Neural progenitor cell (in vitro differentiated cells): ENCODE measurements at regions not wholly inside any gene's neighbourhood (a gene's known extent, or its start where the extent isn't known, plus 50 kb on each side); places are given as distances from the start of the nearest gene placed in this dataset.

ENCODE experiments used
- DNase-seq: peaks from one replicate; pipeline ENCODE4 v3.0.0-alpha.2; 2016; ENCODE audit warnings: low spot score
- H2AFZ ChIP-seq: fragments of 200-600 bp; sonication (generic); replicated peaks from 2 replicates; pipeline ENCODE4 v1.6.1; 2016; ENCODE audit warnings: antibody characterized with exemption
- H3F3A ChIP-seq: fragments of 200-600 bp; sonication (generic); 2 replicates; pipeline ENCODE4 v1.6.1; 2016; ENCODE audit warnings: antibody characterized with exemption, low read depth
- H3K27ac ChIP-seq: fragments of 200-600 bp; sonication (generic); 2 replicates; pipeline ENCODE4 v1.5.1; 2016; ENCODE audit warnings: mild to moderate bottlenecking
- H3K27me3 ChIP-seq: fragments of 200-600 bp; sonication (generic); 2 replicates; pipeline ENCODE4 v1.6.1; 2016; ENCODE audit warnings: mild to moderate bottlenecking, moderate library complexity
- H3K36me3 ChIP-seq: fragments of 200-600 bp; sonication (generic); 2 replicates; pipeline ENCODE4 v1.5.1; 2016
- H3K4me1 ChIP-seq: fragments of 200-600 bp; sonication (generic); 2 replicates; pipeline ENCODE4 v1.6.1; 2016; ENCODE audit warnings: mixed run types
- H3K4me2 ChIP-seq: fragments of 200-600 bp; sonication (generic); 2 replicates; pipeline ENCODE4 v1.6.1; 2016
- H3K4me3 ChIP-seq: fragments of 200-600 bp; sonication (generic); 2 replicates; pipeline ENCODE4 v1.5.1; 2016
- H3K79me2 ChIP-seq: fragments of 200-600 bp; sonication (generic); 2 replicates; pipeline ENCODE4 v1.6.1; 2016; ENCODE audit warnings: low read depth
- H3K9ac ChIP-seq: fragments of 200-600 bp; sonication (generic); 2 replicates; pipeline ENCODE4 v1.6.1; 2016
- H3K9me3 ChIP-seq: fragments of 200-600 bp; sonication (generic); 2 replicates; pipeline ENCODE4 v1.5.1; 2016; ENCODE audit warnings: low read depth
- H4K20me1 ChIP-seq: fragments of 200-600 bp; sonication (generic); 2 replicates; pipeline ENCODE4 v1.6.1; 2016; ENCODE audit warnings: low read depth
- H3K27ac Mint-ChIP-seq: 3 replicates; pipeline ENCODE4 v1.8.0; 2021; ENCODE audit warnings: mixed read lengths
- H3K27me3 Mint-ChIP-seq: 2 replicates; pipeline ENCODE4 v1.8.0; 2022; ENCODE audit warnings: low read depth, mild to moderate bottlenecking, inconsistent platforms, moderate library complexity, mixed read lengths; ENCODE audit not compliant: insufficient read depth
- H3K36me3 Mint-ChIP-seq: 3 replicates; pipeline ENCODE4 v1.8.0; 2021; ENCODE audit warnings: mixed read lengths
- H3K4me1 Mint-ChIP-seq: 3 replicates; pipeline ENCODE4 v1.8.0; 2021; ENCODE audit warnings: mixed read lengths
- H3K4me3 Mint-ChIP-seq: 3 replicates; pipeline ENCODE4 v1.8.0; 2021; ENCODE audit warnings: mild to moderate bottlenecking, moderate library complexity, mixed read lengths
- H3K9me3 Mint-ChIP-seq: 3 replicates; pipeline ENCODE4 v1.8.0; 2020; ENCODE audit warnings: mixed read lengths
- CTCF ChIP-seq: fragments of 200-600 bp; sonication (generic); IDR thresholded peaks from 2 replicates; pipeline ENCODE4 v1.5.1; 2017; ENCODE audit warnings: antibody characterized with exemption, mild to moderate bottlenecking
- EZH2 ChIP-seq: fragments of 200-600 bp; sonication (generic); IDR thresholded peaks from 2 replicates; pipeline ENCODE4 v1.6.1; 2017; ENCODE audit warnings: antibody characterized with exemption, mild to moderate bottlenecking, moderate library complexity
- EZH2phosphoT487 ChIP-seq: fragments of 200-600 bp; sonication (generic); IDR thresholded peaks from 2 replicates; pipeline ENCODE4 v1.6.1; 2017; ENCODE audit warnings: antibody characterized with exemption

GRCh38 chr7:130845581-130846085 lies 111.6 kb upstream of the KLF14 start:
- H3K27ac ChIP-seq, result no peak overlapping the region
- TF ChIP-seq EZH2, result no peak
- no peak for TF ChIP-seq EZH2phosphoT487
- no peak for TF ChIP-seq CTCF
- H4K20me1 ChIP-seq, result no peaks in the 10 kb centered on the region
- Mint-ChIP-seq H3K27me3 (no peaks in the 10 kb centered on the region), H3K4me1 (no peaks in the 10 kb centered on the region), H3K36me3 (peaks cover 2% of the 10 kb centered on the region), H3K9me3 (peaks cover 2% of the 10 kb centered on the region), H3K27ac (no peak overlapping the region), H3K4me3 (no peak overlapping the region)
- no peak overlapping the region for H3K4me2 ChIP-seq
- no peaks in the 10 kb centered on the region for H3F3A ChIP-seq
- no peak overlapping the region for H3K4me3 ChIP-seq
- DNase-seq, result no peak
- peak overlapping the region; percentile 29 for H2AFZ ChIP-seq
- no peak overlapping the region for H3K9ac ChIP-seq
- no peaks in the 10 kb centered on the region for H3K27me3 ChIP-seq
- H3K36me3 ChIP-seq, result no peaks in the 10 kb centered on the region
- H3K9me3 ChIP-seq, result no peaks in the 10 kb centered on the region
- H3K79me2 ChIP-seq, result no peaks in the 10 kb centered on the region
- H3K4me1 ChIP-seq, result no peaks in the 10 kb centered on the region

GRCh38 chr7:130849604-130850003 lies 115.6 kb upstream of the KLF14 start:
- Mint-ChIP-seq H3K27me3 (peaks cover 4% of the 10 kb centered on the region), H3K4me1 (no peaks in the 10 kb centered on the region), H3K36me3 (no peaks in the 10 kb centered on the region), H3K27ac (no peak overlapping the region), H3K4me3 (no peak overlapping the region), H3K9me3 (no peaks in the 10 kb centered on the region)
- Histone ChIP-seq H3K4me3 (no peak overlapping the region), H4K20me1 (no peaks in the 10 kb centered on the region), H2AFZ (no peak overlapping the region), H3K4me2 (no peak overlapping the region), H3F3A (no peaks in the 10 kb centered on the region), H3K79me2 (no peaks in the 10 kb centered on the region), H3K27ac (no peak overlapping the region), H3K9me3 (no peaks in the 10 kb centered on the region), H3K36me3 (no peaks in the 10 kb centered on the region), H3K27me3 (no peaks in the 10 kb centered on the region), H3K9ac (no peak overlapping the region), H3K4me1 (no peaks in the 10 kb centered on the region)
- DNase-seq, result no peak
- TF ChIP-seq EZH2phosphoT487, result no peak
- TF ChIP-seq CTCF, result no peak
- TF ChIP-seq EZH2, result no peak

GRCh38 chr7:130850956-130851355 lies 116.9 kb upstream of the KLF14 start:
- H3K9me3 ChIP-seq, result no peaks in the 10 kb centered on the region
- H3K4me3 ChIP-seq, result no peak overlapping the region
- H3F3A ChIP-seq, result no peaks in the 10 kb centered on the region
- no peak overlapping the region for H3K27ac ChIP-seq
- no peak overlapping the region for H3K9ac ChIP-seq
- H3K79me2 ChIP-seq, result no peaks in the 10 kb centered on the region
- H3K27me3 ChIP-seq, result no peaks in the 10 kb centered on the region
- Mint-ChIP-seq H3K4me1 (no peaks in the 10 kb centered on the region), H3K27ac (no peak overlapping the region), H3K4me3 (no peak overlapping the region), H3K27me3 (peaks cover 4% of the 10 kb centered on the region), H3K36me3 (no peaks in the 10 kb centered on the region), H3K9me3 (peaks cover 3% of the 10 kb centered on the region)
- H3K36me3 ChIP-seq, result no peaks in the 10 kb centered on the region
- TF ChIP-seq CTCF, result no peak
- TF ChIP-seq EZH2phosphoT487, result no peak
- no peak for TF ChIP-seq EZH2
- H3K4me1 ChIP-seq, result no peaks in the 10 kb centered on the region
- H3K4me2 ChIP-seq, result no peak overlapping the region
- DNase-seq, result no peak
- H2AFZ ChIP-seq, result no peak overlapping the region
- H4K20me1 ChIP-seq, result no peaks in the 10 kb centered on the region
